ENCODE measurements at regions not wholly inside any gene's neighbourhood (a gene's known extent, or its start where the extent isn't known, plus 50 kb on each side); places are given as distances from the start of the nearest gene placed in this dataset.
"Not testable (repeated sequence)": the region's sequence is repeated elsewhere in the genome, so short reads cannot be mapped to it uniquely, and the experiment has no call there.

- DNase-seq (ENCODE audit: low spot score in 2 of 2), result peak in 1 of 2 donors; percentile 64
- H3K4me3 ChIP-seq, result no peak overlapping the region
- no peak overlapping the region for H3K27ac ChIP-seq
- no peaks in the 10 kb centered on the region for H3K27me3 ChIP-seq
- no peaks in the 10 kb centered on the region for H3K9me3 ChIP-seq
- 99% methylated on average over 14 of the region's 14 CpGs for whole genome bisulfite sequencing
- H3K36me3 ChIP-seq, result no peaks in the 10 kb centered on the region
- peaks cover 17% of the 10 kb centered on the region for H3K4me1 ChIP-seq
- TF ChIP-seq EP300 (IDR thresholded peaks at IDR 0.05) (no peak), CTCF (IDR thresholded peaks at IDR 0.05) (no peak), POLR2A (IDR thresholded peaks at IDR 0.05) (no peak), POLR2AphosphoS5 (IDR thresholded peaks at IDR 0.05) (no peak)
These were observed 386.0 kb downstream of the RPS24 start for GRCh38 chr10:78419481-78420265.

DNA sequence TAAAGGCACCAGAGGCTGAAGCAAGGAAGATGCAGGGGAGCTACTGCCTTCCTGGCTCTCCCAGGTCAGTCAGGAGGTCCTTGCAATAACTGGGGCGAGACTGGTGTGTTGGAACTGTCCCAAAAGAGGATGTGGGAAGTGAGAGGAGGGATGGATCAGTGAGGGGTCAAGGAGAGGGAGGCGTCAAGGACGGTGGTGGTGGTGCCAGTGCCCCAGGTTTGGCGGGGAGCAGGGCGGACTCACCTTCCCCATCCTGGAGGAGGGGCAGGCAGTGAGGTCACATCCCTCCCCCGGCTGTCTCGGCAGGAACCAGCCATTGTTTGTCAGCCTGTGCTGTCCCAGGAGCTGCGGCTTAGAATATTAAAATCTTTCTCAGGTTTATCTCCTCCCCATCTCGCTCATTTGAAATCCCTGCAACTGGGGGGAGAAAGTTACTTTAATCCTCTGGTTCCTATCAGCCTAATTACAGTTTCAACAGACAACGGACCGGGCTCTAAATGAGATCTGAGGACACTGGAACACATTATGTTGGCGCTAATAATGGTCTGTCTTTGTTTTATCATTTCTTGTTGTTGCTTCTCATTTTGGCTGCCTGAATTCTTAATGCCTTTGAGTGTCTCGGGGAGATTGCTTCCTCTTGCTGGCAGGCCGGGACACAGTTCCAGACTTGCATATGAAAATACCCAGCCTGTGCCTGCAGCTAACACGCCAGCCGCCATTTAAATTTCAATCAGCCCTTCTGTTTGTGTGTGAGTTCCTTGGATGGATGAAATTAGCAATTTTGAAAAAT, 387.5 kb downstream of the RPS24 start:
- H3K4me3 ChIP-seq, result no peak overlapping the region
- H3K36me3 ChIP-seq, result no peaks in the 10 kb centered on the region
- DNase-seq (ENCODE audit: low spot score in 2 of 2), result peak in 1 of 2 donors; percentile 73
- no peaks in the 10 kb centered on the region for H3K9me3 ChIP-seq
- 44% methylated on average over 16 of the region's 16 CpGs for WGBS
- TF ChIP-seq EP300 (IDR thresholded peaks at IDR 0.05), result no peak
- no peak for TF ChIP-seq POLR2AphosphoS5 (IDR thresholded peaks at IDR 0.05)
- no peak for TF ChIP-seq POLR2A (IDR thresholded peaks at IDR 0.05)
- no peak for TF ChIP-seq CTCF (IDR thresholded peaks at IDR 0.05)
- H3K4me1 ChIP-seq, result peaks cover 13% of the 10 kb centered on the region
- no peak overlapping the region for H3K27ac ChIP-seq
- no peaks in the 10 kb centered on the region for H3K27me3 ChIP-seq

GRCh38 chr10:78424050-78424449, 390.4 kb downstream of the RPS24 start:
- peak in 1 of 2 donors; percentile 23 for DNase-seq (ENCODE audit: low spot score in 2 of 2)
- H3K27ac ChIP-seq, H3K9me3 ChIP-seq, H3K27me3 ChIP-seq, H3K4me1 ChIP-seq, H3K36me3 ChIP-seq, H3K4me3 ChIP-seq: not testable (repeated sequence)
- 100% methylated on average over 2 of the region's 2 CpGs for WGBS

DNA sequence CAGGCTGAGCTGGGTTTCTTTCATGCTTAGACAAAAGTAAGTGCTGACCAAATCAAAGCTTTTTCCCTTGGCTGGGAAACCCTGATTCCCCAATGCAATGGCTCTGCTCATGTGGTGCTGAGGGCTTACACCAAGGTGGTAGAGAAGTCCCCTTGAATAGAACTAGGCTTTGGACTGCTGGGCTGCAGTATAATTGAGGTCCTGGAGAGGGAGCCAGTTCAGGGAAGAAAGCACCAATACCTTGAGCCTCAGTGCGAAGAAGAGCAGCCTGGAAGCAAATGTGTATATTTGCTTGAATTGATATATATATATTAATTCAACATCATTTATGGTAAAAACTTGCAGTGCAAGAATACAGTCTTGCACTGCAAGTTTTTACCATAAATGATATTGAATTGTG, 391.1 kb downstream of the RPS24 start:
- Histone ChIP-seq H3K27ac (no peak overlapping the region), H3K27me3 (no peaks in the 10 kb centered on the region), H3K4me1 (no peaks in the 10 kb centered on the region), H3K36me3 (no peaks in the 10 kb centered on the region), H3K9me3 (no peaks in the 10 kb centered on the region), H3K4me3 (no peak overlapping the region)
- TF ChIP-seq CTCF (IDR thresholded peaks at IDR 0.05) (no peak), POLR2AphosphoS5 (IDR thresholded peaks at IDR 0.05) (no peak), EP300 (IDR thresholded peaks at IDR 0.05) (no peak)
- DNase-seq (ENCODE audit: low spot score in 2 of 2), result peak in 1 of 2 donors; percentile 18
- WGBS, result 93% methylated on average over 1 of the region's 1 CpG

DNA sequence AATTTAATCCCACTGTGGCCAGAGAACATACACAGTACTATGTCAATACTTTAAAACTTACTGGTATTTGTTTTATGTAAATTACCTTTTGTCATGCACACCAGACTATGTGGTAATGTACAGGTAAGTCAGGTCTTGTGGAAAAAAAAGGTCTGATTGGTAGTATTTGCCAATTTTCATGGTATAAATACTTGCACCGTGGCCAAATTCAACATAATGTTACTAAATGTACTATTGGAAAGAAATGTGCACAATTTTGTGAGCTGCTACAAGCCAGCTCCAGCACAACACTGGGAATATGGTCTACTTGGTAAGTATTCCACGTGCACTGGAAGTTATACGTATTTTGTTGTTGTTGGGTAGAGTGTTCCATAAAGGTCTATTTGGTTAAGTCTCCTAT, 392.5 kb downstream of the RPS24 start:
- no peak for DNase-seq (ENCODE audit: low spot score in 2 of 2)
- H3K36me3 ChIP-seq, result no peaks in the 10 kb centered on the region
- no peaks in the 10 kb centered on the region for H3K4me1 ChIP-seq
- H3K9me3 ChIP-seq, result no peaks in the 10 kb centered on the region
- TF ChIP-seq POLR2AphosphoS5 (IDR thresholded peaks at IDR 0.05) (no peak), CTCF (IDR thresholded peaks at IDR 0.05) (no peak), POLR2A (IDR thresholded peaks at IDR 0.05) (no peak), EP300 (IDR thresholded peaks at IDR 0.05) (no peak)
- 86% methylated on average over 3 of the region's 3 CpGs for WGBS
- peaks cover 3% of the 10 kb centered on the region for H3K27me3 ChIP-seq
- no peak overlapping the region for H3K4me3 ChIP-seq
- H3K27ac ChIP-seq, result no peak overlapping the region

Data from suprapubic skin (tissue), 4 donors.